Activated CD4-positive, alpha-beta T cell treated with anti-CD3 and anti-CD28 coated beads, Interleukin-2, amount 50 U/mL, for 48 hours (primary cell): ENCODE measurements at regions not wholly inside any gene's neighbourhood (a gene's known extent, or its start where the extent isn't known, plus 50 kb on each side); places are given as distances from the start of the nearest gene placed in this dataset.
"Not testable (repeated sequence)": the region's sequence is repeated elsewhere in the genome, so short reads cannot be mapped to it uniquely, and the experiment has no call there.

Experiments used
- DNase-seq, 2 experiments: peaks; one replicate each; pipeline ENCODE4 v3.0.0-alpha.2; 2020

- no peak for DNase-seq
These were observed 133.0 kb downstream of the BRD1 start for GRCh38 chr22:49694462-49695260.

DNA sequence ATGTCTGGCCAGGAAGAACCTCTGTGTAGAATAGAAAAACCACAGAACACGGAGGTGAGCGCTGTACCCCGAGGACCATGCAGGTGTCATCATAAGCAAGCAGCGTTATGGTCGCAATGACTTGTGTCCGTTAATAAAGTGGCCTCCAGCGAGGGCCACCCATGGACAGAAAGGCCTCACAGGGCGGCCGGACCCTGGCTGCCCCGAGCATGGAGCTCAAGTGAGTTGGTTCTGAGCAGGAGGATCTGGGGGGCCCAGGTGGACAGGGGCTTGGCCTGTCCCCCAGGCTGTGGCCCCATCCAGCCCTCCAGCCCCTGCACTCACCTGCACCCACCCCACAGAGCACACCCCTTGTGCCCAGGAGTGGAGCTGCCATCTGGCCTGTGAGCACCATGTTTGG, 133.8 kb downstream of the BRD1 start:
- DNase-seq, result no peak

DNA sequence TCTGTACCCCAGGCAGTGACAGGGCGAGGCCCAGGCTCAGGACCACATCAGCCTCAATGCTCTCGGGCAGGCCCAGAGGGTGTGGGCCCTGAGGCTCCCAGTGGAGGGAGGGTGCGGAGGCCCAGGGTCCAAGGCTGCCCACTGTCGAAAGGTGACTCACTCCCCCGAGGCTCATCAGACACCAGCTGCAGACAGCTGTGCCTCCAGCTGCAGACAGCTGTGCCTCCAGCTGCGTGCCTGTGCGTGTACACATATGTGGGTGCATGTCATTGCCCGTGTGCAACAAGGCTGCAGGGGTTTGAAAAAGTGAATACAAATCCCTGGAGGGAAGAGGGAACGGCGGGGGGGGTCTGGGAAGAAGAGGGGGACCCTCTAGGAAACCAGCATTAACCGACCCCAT, 134.3 kb downstream of the BRD1 start:
- DNase-seq, result no peak

GRCh38 chr22:49692499-49693225, 135.0 kb downstream of the BRD1 start:
- no peak for DNase-seq

- DNase-seq, result no peak
These were observed 136.4 kb downstream of the BRD1 start for GRCh38 chr22:49691256-49691655.

- no peak for DNase-seq
These were observed 137.2 kb downstream of the BRD1 start for GRCh38 chr22:49690454-49690853.

DNA sequence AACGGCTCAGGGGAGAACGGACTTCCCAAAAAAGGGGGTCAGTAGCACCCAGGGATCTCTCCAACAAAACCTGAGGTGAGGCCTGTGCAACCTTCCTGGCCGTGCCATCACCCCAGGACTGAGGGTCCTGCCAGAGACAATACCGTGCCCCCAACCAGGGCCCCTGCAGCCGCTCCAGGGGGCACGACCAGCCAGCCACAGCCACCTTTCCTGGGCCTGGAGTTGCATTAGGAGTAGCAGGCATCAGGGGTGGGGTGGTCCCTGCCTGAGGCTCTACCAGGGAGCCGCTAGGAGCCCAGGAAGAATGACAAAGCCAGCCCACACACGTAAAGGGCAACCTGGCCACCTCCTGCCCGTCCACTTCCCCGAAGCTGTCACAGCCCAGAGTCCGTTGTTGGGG, 137.8 kb downstream of the BRD1 start:
- no peak for DNase-seq

- no peak for DNase-seq
These were observed 138.4 kb downstream of the BRD1 start for GRCh38 chr22:49689255-49689770.

- DNase-seq, result no peak
These were observed 139.0 kb downstream of the BRD1 start for GRCh38 chr22:49688516-49689254.

DNA sequence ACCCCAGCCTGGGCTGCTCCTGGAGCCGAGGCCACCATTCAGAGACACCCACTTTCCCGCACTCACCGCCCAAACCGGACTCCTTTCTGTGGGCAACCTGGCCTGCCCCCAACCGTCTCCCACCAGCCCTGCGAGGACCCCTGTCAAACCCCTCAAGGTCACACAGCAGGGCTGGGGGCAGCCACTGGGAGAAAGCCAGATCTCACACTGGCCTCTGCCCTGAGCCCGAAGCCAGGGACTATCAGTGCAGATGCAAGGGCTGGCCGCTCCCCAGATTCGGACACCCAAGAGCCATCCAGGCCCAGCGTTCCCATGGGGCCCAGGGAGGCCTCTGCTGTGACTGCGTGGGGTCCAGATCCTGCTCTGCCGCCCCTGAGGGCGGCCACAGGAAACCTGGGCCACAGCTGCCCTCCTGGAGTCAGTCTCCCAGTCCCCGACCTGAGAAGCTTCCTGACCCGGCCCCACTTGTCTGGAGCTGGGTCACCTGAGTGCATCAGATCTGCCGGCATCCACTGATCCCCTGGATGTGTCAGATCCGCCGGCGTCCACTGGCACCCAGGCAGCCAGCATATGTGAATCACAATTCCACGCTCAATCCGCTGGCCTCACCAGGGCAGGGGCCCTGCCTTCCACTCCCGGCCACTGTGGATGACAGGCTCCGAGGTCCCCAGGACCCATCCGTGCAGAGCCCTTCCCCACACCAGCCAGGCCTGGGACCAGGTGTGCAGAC, 139.7 kb downstream of the BRD1 start:
- no peak for DNase-seq

DNA sequence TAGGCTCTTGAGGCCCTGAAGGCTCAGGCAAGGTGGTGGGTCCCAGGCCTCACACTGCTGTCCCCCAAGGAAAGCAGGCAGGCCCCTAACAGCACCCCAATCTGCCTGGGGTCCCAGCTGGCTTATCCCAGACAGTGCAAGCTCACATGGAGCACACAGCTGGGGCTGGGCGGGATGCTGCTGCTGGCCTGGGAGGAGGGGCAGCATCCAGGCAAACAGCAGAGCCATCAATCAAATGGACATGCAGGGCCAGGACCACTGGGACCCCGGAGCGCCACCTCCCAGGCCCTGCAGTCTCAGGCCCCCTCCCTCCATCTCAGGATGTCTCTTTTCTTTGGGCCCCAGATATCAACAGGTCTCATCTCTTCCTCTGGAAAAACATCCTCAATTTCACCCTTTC, 140.3 kb downstream of the BRD1 start:
- no peak for DNase-seq

DNA sequence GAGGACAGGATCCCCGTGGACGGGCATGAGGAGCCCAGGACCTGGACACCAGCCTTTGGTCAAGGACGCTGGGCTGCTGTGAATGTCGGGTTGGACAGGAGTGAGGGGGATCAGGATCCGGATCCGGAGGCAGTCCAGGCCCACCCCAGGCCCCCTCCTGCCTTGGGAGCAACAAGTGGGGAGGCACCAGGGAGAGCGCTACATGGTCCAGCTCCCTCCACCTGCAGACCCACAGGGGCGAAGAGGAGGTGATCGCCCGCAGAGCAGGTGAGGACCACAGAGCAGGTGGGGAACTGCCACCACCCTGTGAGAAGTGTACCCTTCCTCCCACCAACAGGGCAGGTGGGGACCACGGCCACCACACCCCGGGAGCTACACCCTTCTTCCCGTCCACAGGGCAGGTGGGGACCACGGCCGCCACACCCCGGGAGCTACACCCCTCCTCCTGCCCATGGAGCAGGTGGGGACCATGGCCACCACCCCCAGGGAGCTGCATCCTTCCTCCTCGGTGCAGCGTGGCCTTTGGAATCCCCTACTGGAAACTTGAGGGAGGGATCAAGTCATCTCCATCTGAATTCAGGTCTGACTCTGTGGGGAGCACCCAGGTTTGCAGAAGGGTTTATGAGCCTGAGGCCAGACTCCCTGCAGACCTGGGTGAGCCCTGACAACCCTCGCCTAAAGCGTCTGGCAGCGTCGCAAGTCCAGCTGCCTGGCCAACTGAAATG, 141.0 kb downstream of the BRD1 start:
- DNase-seq, result no peak

DNA sequence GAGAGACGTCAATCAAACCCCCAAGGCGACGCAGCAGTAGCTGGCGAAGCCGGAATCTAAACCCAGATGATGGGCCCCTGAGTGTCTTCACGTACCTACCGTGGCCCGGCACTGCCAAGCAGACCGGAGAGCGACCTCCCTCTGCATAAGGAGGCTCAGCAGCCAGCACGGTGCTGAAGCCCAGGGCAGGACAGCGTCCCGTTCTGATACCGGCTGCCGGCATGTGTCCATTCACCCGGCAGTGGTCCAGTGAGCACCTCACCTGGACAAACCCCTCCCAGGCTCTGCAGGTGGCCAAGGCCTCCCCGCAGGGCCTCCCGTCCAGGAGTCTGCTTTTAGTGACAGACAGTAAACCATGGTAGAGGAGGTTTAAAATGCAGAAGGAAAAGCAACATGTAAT, 142.0 kb downstream of the BRD1 start:
- no peak for DNase-seq

DNA sequence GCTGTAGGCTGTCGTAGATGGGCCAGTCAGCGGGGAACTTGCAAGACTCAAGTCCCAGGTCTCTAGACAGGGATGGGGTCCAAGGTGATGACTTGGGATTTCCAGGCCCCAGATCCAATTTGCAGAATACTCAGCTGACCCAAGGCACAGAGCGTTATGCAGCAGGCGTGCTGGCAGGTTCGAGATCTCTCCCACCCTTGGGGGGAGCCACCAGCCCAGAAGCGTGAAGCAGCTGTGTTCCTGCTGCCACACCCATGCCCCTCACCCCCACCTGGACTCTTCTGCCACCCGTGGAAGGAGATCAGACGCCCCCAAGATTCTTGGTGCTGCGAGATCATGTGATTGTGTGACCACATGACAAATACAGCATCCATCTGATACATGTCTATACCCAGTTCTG, 142.6 kb downstream of the BRD1 start:
- no peak for DNase-seq

DNA sequence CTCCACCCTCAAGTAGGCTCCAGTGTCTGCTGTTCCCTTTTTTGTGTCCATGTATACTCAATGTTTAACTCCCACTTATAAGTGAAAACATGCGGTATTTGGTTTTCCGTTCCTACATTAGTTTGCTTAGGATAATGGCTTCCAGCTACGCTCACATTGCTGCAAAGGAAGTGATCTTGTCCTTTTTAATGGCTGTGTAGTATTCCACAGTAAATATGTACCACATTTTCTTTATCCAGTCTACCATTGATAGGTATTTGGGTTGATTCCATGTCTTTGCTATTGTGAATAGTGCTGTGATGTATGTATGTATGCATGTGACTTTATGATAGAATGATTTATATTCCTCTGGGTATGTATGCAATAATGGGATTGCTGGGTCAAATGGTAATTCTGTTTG, 144.6 kb downstream of the BRD1 start:
- no peak for DNase-seq

GRCh38 chr22:49680819-49681218, 146.9 kb downstream of the BRD1 start:
- DNase-seq, result not testable (repeated sequence)

GRCh38 chr22:49678842-49679170, 148.9 kb downstream of the BRD1 start:
- DNase-seq, result no peak

DNA sequence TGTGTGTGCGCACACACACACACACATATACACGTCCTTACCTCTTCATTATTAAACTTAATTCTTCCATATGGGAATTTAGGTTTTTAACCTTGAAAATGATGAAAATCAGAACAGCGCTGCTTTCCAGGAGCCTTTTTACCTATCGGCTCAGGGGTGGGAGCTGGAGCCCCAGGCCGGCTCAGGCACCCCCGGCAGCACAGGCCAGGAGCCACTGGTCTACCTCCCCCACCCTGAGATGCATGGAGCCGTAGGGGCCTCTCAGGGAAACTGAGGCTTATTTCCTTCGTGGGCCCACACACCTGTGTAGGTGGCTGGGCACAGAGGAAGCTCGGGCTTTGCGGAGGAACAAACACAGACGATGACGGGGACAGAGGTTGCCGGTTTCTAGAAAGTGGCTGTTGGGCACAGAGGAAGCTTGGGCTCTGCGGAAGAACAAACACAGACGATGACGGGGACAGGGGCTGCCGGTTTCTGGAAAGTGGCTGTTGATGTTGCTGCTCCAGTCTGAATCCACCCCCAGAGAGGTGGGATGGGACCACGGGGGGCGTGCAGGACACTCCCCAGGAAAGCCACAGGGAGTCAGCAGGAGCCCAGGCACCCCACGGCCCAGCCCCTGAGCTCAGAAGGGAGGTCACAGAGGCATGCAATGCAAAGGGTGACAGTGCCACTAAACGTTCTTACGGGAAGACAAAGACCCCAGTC, 149.4 kb downstream of the BRD1 start:
- no peak for DNase-seq

DNA sequence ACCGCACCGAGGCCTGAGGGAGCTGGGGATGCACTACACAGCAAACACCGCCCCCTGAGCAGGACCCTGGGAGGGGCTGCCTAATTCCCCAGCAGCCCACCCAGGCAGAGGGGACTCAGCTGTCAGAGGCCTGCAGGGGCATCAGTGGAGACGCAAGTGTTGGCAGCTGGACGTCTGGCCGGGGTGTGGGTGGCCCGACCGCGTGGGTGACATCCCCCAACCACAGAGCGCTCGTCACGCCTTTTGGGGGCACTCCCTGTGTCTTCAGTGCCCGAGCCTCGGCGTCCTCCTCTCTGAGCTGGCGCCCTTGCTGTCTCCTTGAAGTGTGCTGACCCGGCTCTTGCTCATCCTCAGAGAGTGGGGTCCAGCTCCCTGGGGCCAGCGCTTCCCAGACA, 150.2 kb downstream of the BRD1 start:
- no peak for DNase-seq

- no peak for DNase-seq
These were observed 150.7 kb downstream of the BRD1 start for GRCh38 chr22:49676783-49677494.

DNA sequence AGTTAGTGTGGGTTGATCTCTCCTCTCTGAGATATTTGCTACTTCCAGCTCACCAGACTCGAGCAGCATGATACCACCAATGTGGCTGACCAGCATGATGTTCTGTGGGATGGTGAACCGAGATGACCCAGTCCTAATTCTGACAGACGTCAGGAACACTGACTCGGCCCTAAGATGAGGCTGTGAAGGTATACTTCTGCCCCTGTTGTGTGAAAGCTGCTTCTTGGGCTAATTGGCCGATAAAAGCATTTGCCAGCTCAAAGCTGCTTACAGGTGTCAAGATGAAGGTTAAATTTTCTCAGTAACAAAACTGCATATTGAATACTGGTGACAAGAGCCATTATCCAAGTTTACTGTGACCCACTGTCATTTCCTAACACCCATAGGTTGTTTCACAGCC, 151.4 kb downstream of the BRD1 start:
- DNase-seq, result no peak
